Omental fat pad (tissue), 3 donors: ENCODE measurements at regions not wholly inside any gene's neighbourhood (a gene's known extent, or its start where the extent isn't known, plus 50 kb on each side); places are given as distances from the start of the nearest gene placed in this dataset.

Experiments used
- ATAC-seq: fragments of 150-250 bp; one replicate; pipeline ENCODE4 v1.9.1; 2016; ENCODE audit warnings: mild to moderate bottlenecking, moderate library complexity; ENCODE audit not compliant: low FRiP score
- DNase-seq: peaks from one replicate; pipeline ENCODE4 v3.0.0-alpha.2; 2019; ENCODE audit warnings: low spot score
- CTCF ChIP-seq, 3 donors: fragments of 450-650 bp; IDR thresholded peaks; one replicate each; pipeline ENCODE4 v1.5.1; 2016 to 2017; ENCODE audit warnings: antibody characterized with exemption in 3 of 3, mild to moderate bottlenecking in 3 of 3, moderate library complexity in 2 of 3

- ATAC-seq: no peak
- no peak for TF ChIP-seq CTCF (IDR thresholded peaks at IDR 0.05)
- DNase-seq: no peak
These were observed 182.8 kb downstream of the SEC23IP start for GRCh38 chr10:120075349-120075748.

DNA sequence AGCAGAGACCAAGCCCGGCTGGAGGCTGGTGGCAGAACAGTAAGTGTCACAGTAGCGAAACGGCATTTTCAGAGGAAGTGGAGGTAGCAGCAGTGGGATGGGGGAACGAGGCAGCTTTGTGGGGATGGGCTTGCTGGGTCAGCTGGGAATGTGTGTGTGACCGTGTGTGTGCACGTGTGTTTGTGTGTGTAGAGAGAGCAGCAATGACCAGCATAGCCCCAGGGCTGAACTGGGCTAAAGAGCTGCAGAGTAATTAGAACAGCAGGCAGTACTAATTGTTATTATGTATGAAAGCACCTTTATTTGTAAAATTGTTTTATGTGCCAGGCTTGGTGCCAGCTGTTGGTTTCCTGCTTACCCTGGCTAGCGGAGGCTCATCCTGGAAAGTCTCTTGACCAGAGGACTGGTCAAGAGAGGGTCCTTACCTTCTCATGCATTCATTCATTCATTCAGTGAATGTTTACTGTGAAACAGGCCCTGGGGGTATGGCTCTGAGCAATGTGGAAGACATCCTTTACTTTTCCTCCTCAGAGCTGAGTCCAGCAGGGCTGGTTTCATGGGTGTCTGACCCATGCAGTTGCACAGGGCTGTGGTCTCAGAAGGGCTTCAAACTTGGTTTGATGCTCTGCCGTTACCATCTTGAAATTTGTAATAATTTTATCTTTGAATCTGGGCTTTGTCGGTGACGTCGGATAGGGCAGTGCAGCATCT is 184.6 kb downstream of the SEC23IP start:
- no peak for TF ChIP-seq CTCF (IDR thresholded peaks at IDR 0.05)
- ATAC-seq: no peak
- no peak for DNase-seq

DNA sequence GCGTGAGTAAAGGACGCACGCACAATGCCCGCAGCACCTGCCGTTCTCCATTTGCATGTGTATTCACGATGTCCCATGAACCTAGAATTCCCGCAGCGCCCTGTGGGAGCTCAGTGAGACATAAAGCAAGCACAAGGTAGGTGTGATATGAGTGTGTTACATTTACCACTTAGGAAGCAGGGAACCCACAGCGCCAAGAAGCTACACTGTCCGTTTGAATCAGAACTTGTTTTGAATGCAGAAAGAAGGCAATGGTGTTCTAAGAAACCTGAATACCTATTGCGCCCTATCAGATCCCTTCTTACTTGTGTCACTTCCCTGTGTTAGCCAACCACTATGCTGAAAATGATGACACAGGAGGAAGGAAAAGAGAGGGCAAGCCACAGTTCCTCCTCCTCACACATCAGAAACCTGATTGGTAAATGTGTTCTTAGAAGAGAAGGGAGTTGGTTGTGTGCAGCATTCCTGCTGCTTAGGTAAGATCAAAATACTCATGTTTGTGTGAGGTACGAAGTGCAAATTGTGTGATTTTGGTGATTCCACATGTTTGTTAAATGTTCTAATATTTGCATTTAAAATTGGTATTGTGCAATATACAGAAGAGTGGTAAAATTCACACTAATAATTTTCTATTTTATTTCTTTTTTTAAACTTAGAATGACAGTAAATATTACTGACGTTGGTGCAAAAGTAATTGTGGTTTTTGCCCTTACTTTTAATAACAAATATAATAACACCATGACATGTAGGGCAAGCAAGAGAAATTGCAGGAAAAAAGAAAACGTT is 185.4 kb downstream of the SEC23IP start:
- no peak for ATAC-seq
- no peak for DNase-seq
- no peak for TF ChIP-seq CTCF (IDR thresholded peaks at IDR 0.05)

GRCh38 chr10:120085096-120085796 is 192.7 kb downstream of the SEC23IP start:
- DNase-seq: no peak
- ATAC-seq: no peak
- TF ChIP-seq CTCF (IDR thresholded peaks at IDR 0.05): no peak

GRCh38 chr10:120086066-120086465 is 193.5 kb downstream of the SEC23IP start:
- ATAC-seq: no peak
- no peak for TF ChIP-seq CTCF (IDR thresholded peaks at IDR 0.05)

GRCh38 chr10:120087109-120087508 is 194.6 kb downstream of the SEC23IP start:
- TF ChIP-seq CTCF (IDR thresholded peaks at IDR 0.05): no peak
- no peak for DNase-seq
- ATAC-seq: no peak

More at GRCh38 chr10:120086066-120086465, 193.5 kb downstream of the SEC23IP start:
- no peak for DNase-seq
